MM.1S (cell line): ENCODE measurements at regions not wholly inside any gene's neighbourhood (a gene's known extent, or its start where the extent isn't known, plus 50 kb on each side); places are given as distances from the start of the nearest gene placed in this dataset.
"Not testable (repeated sequence)": the region's sequence is repeated elsewhere in the genome, so short reads cannot be mapped to it uniquely, and the experiment has no call there.

ENCODE experiments used
- CTCF ChIP-seq: fragments of 300-600 bp; sonication (generic); IDR thresholded peaks from 2 replicates; pipeline ENCODE4 v1.5.1; 2016; ENCODE audit warnings: antibody characterized with exemption, low read length, mixed read lengths
- EZH2 ChIP-seq: fragments of 300-600 bp; sonication (generic); optimal IDR thresholded peaks from 2 replicates; pipeline ENCODE3; 2017; ENCODE audit warnings: low read depth, mild to moderate bottlenecking, antibody characterized with exemption, low read length, mixed read lengths

- TF ChIP-seq CTCF, EZH2: not testable (repeated sequence)
Measured at GRCh38 chrX:76543381-76543780, 115.9 kb downstream of the MAGEE1 start.
